SH-SY5Y (cell line): ENCODE measurements at regions not wholly inside any gene's neighbourhood (a gene's known extent, or its start where the extent isn't known, plus 50 kb on each side); places are given as distances from the start of the nearest gene placed in this dataset.

Experiments
- GATA2 ChIP-seq: IDR thresholded peaks from 2 replicates; pipeline ENCODE4 v1.6.1; 2011; ENCODE audit warnings: mild to moderate bottlenecking, low read depth, low read length
- GATA3 ChIP-seq: IDR thresholded peaks from 2 replicates; pipeline ENCODE4 v1.6.1; 2011; ENCODE audit warnings: low read depth, mild to moderate bottlenecking, low read length, moderate library complexity

GRCh38 chr2:215711471-215712034 lies 275.7 kb upstream of the FN1 start:
- TF ChIP-seq GATA2 (no peak), GATA3 (no peak)
